ENCODE measurements at regions not wholly inside any gene's neighbourhood (a gene's known extent, or its start where the extent isn't known, plus 50 kb on each side); places are given as distances from the start of the nearest gene placed in this dataset.

DNA sequence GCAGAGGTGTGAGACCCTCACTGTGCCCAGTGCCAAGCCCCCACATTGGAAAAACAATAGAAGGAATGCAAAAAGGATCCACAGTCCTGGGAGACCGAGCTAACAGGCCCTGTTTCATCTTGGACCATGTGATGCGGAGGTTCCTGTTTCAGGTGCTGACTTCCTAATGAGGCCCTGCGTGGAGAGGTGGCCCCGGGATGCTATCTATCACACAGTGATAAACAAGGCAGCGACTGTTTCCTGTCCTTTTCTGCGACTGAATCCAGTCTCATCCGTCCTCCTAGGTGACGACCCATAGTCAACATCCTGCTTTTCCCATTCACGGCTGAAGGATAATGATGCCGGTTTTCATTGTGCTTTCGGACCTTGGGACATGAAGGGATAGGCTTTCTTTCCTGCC is 56.4 kb upstream of the BOD1 start:
- Mint-ChIP-seq H3K4me1 (ENCODE audit: insufficient read depth, unreplicated experiment) (peaks cover 7% of the 10 kb centered on the region), H3K27ac (ENCODE audit: low read depth, unreplicated experiment) (no peak overlapping the region), H3K9me3 (ENCODE audit: unreplicated experiment) (peaks cover 7% of the 10 kb centered on the region), H3K36me3 (ENCODE audit: insufficient read depth, unreplicated experiment) (no peaks in the 10 kb centered on the region), H3K27me3 (ENCODE audit: insufficient read depth, unreplicated experiment) (peaks cover 11% of the 10 kb centered on the region), H3K4me3 (ENCODE audit: unreplicated experiment) (no peak overlapping the region)
- POLR2A ChIA-PET, result no interaction called here
- DNase-seq (ENCODE audit: unreplicated experiment), result no peak
- intact Hi-C loops (cut with micrococcal nuclease), result no loop called here
- no TSS peak for BruUV-seq (replicated peaks)
- CTCF ChIA-PET, result interaction anchor here (0.6 kb wide), 1 partner anchor 304 kb away, joined by 4 read pairs; no protein-coding TSS in a partner anchor
- TF ChIP-seq, protein P1, sequence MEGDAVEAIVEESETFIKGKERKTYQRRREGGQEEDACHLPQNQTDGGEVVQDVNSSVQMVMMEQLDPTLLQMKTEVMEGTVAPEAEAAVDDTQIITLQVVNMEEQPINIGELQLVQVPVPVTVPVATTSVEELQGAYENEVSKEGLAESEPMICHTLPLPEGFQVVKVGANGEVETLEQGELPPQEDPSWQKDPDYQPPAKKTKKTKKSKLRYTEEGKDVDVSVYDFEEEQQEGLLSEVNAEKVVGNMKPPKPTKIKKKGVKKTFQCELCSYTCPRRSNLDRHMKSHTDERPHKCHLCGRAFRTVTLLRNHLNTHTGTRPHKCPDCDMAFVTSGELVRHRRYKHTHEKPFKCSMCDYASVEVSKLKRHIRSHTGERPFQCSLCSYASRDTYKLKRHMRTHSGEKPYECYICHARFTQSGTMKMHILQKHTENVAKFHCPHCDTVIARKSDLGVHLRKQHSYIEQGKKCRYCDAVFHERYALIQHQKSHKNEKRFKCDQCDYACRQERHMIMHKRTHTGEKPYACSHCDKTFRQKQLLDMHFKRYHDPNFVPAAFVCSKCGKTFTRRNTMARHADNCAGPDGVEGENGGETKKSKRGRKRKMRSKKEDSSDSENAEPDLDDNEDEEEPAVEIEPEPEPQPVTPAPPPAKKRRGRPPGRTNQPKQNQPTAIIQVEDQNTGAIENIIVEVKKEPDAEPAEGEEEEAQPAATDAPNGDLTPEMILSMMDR (IDR thresholded peaks at IDR 0.05; ENCODE audit: unreplicated experiment), result no peak

DNA sequence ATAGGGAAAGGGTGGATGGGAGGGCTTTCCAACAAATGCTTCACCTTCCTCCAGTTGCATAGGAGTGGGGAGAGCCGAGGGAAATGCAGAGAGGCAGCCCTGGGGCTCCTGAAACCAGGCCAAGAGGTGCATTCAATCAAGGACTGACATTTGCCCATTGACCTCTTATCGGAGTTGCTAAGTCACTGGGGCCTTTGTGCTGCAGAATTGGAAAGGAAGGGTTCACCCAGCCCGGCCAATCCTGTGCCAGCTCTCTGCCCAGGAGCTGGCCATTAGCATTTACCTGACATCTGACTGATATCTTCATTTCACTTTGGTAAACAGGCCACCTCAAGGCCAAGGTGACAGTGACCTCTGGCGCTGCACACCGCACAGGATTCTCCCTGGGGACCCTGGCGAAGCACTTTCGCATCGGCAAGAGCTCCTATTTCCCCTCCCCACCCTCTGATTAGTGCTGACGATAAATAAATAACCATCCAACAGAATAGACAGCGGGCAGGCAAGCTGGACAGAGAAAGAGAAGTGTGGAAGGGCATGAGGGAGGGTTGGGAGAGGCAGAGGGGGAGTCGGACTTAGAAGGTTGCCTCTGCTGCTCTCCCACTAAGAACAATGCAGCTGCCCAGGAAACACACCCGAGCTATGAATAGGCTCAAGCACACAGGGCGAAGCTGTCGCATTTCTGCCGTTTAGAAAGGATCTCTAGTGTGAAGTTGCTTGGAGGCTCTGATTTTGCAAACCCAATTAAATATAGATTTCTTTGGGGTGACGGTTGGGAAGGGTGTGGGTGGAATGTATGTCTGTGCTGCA is 57.0 kb upstream of the BOD1 start:
- intact Hi-C loops (cut with micrococcal nuclease), result no loop called here
- no peak overlapping the region for H3K4me3 Mint-ChIP-seq (ENCODE audit: unreplicated experiment)
- H3K36me3 Mint-ChIP-seq (ENCODE audit: insufficient read depth, unreplicated experiment), result no peaks in the 10 kb centered on the region
- peaks cover 7% of the 10 kb centered on the region for H3K4me1 Mint-ChIP-seq (ENCODE audit: insufficient read depth, unreplicated experiment)
- TF ChIP-seq, protein P1 (IDR thresholded peaks at IDR 0.05; ENCODE audit: unreplicated experiment), result no peak
- H3K27me3 Mint-ChIP-seq (ENCODE audit: insufficient read depth, unreplicated experiment), result peaks cover 11% of the 10 kb centered on the region
- BruUV-seq (replicated peaks), result no TSS peak
- CTCF ChIA-PET, result interaction anchor here (0.8 kb wide), 1 partner anchor 55 kb away, joined by 3 read pairs; no protein-coding TSS in a partner anchor
- H3K27ac Mint-ChIP-seq (ENCODE audit: low read depth, unreplicated experiment), result no peak overlapping the region
- DNase-seq (ENCODE audit: unreplicated experiment), result no peak
- POLR2A ChIA-PET, result no interaction called here
- peaks cover 7% of the 10 kb centered on the region for H3K9me3 Mint-ChIP-seq (ENCODE audit: unreplicated experiment)

DNA sequence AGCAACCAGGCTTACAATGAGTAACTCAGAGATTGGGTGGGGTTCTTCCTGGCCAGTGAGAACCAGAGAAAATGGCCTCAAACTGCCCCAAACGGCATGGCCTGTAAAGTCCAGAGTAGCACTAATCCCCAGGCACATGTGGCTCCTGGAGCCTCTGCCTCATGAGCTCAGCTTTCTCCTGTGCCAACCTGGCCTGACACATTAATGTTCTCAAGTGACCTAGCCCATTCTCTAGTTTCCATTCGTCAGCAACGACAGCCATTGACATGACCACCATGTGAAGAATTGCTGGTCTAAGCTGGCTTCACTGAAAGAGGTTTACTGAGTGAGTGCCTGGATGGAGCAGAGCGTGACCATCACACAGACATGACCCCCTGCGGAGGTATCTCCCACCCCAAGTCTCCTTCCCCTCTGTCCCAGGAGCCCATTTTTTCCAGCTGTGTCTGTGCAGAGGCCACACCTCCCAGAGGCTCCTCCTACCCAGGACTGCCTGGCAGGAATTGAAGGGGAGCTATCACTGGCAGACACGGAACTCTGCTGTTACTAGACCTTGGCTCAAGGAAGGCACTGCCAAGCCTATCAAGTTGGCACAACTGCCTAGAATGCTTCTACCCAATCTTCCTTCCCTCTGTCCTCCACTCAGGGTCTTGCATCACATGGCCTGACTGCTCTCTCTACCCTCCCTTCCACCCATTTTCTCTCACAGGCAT is 59.0 kb upstream of the BOD1 start:
- Mint-ChIP-seq H3K36me3 (ENCODE audit: insufficient read depth, unreplicated experiment) (no peaks in the 10 kb centered on the region), H3K9me3 (ENCODE audit: unreplicated experiment) (peaks cover 15% of the 10 kb centered on the region), H3K27me3 (ENCODE audit: insufficient read depth, unreplicated experiment) (peaks cover 11% of the 10 kb centered on the region), H3K27ac (ENCODE audit: low read depth, unreplicated experiment) (no peak overlapping the region), H3K4me3 (ENCODE audit: unreplicated experiment) (no peak overlapping the region), H3K4me1 (ENCODE audit: insufficient read depth, unreplicated experiment) (peaks cover 7% of the 10 kb centered on the region)
- TF ChIP-seq, protein P1 (IDR thresholded peaks at IDR 0.05; ENCODE audit: unreplicated experiment), result no peak
- BruUV-seq (replicated peaks), result no TSS peak
- CTCF ChIA-PET, result no interaction called here
- DNase-seq (ENCODE audit: unreplicated experiment), result no peak
- POLR2A ChIA-PET, result interaction anchor here (1.0 kb wide), 1 partner anchor 25 kb away, joined by 4 read pairs; no protein-coding TSS in a partner anchor
- intact Hi-C loops (cut with micrococcal nuclease), result no loop called here

DNA sequence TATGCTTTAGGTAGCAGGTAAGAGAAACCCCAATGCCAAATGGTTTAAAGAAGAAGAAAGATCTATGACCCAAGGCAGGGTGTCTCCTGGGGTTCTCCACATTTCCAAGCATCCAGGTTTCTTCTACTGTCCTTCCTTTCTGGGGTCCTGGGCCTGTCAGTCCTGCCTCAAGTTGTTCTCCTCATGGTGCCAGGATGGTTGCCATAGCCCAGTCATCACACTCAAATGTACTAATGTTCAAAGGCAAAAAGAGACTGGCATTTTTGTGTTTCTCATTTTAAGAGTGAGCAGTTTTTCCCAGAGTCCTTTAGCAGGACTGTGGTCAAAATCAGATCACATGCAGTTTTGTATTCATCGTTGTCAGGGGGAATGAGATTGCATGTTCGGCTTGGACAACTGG is 59.9 kb upstream of the BOD1 start:
- BruUV-seq (replicated peaks), result no TSS peak
- ChIA-PET CTCF (no interaction called here), POLR2A (no interaction called here)
- Mint-ChIP-seq H3K4me1 (ENCODE audit: insufficient read depth, unreplicated experiment) (peaks cover 3% of the 10 kb centered on the region), H3K27me3 (ENCODE audit: insufficient read depth, unreplicated experiment) (peaks cover 5% of the 10 kb centered on the region), H3K36me3 (ENCODE audit: insufficient read depth, unreplicated experiment) (no peaks in the 10 kb centered on the region), H3K27ac (ENCODE audit: low read depth, unreplicated experiment) (no peak overlapping the region), H3K9me3 (ENCODE audit: unreplicated experiment) (peaks cover 15% of the 10 kb centered on the region), H3K4me3 (ENCODE audit: unreplicated experiment) (no peak overlapping the region)
- TF ChIP-seq, protein P1 (IDR thresholded peaks at IDR 0.05; ENCODE audit: unreplicated experiment), result no peak
- DNase-seq (ENCODE audit: unreplicated experiment), result no peak
- intact Hi-C loops (cut with micrococcal nuclease), result no loop called here
